ENCODE measurements at regions not wholly inside any gene's neighbourhood (a gene's known extent, or its start where the extent isn't known, plus 50 kb on each side); places are given as distances from the start of the nearest gene placed in this dataset.

DNA sequence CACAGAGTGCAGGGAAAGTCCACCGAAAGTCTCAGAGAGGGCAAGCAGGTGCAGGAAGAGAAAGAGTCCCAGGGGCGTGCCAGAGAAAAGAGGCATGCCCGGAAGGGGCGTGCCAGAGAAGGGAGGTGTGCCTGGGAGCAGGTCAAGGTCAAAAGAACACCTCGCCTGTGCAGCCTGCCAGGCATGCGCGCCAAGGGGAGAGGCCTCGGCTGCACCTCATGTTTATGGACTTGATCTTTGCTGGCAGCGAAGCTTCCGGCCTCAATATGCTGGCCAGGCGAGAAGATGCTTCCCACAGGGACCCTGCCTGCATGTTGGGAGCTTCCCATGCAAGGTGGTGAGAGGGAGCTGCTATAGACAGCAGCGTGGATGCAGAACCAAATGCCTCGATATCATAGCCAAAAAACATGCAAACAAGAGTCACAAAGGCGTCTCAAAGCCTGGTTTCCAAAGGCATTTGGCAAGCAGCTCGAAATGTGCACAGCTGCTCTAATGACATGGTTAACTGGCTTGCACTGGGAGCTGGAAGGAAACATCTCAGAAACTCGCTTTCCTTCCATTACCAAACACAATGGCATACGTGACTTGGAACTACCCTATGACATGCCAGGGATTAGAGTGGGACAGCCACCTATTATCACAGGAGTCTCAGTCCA is 192.5 kb upstream of the PPP2R2D start:
- TF ChIP-seq, protein P1, sequence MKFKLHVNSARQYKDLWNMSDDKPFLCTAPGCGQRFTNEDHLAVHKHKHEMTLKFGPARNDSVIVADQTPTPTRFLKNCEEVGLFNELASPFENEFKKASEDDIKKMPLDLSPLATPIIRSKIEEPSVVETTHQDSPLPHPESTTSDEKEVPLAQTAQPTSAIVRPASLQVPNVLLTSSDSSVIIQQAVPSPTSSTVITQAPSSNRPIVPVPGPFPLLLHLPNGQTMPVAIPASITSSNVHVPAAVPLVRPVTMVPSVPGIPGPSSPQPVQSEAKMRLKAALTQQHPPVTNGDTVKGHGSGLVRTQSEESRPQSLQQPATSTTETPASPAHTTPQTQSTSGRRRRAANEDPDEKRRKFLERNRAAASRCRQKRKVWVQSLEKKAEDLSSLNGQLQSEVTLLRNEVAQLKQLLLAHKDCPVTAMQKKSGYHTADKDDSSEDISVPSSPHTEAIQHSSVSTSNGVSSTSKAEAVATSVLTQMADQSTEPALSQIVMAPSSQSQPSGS (IDR thresholded peaks at IDR 0.05; ENCODE audit: low read length), result no peak
- TF ChIP-seq RAD51 (IDR thresholded peaks at IDR 0.05), result no peak
- TF ChIP-seq, protein P2, sequence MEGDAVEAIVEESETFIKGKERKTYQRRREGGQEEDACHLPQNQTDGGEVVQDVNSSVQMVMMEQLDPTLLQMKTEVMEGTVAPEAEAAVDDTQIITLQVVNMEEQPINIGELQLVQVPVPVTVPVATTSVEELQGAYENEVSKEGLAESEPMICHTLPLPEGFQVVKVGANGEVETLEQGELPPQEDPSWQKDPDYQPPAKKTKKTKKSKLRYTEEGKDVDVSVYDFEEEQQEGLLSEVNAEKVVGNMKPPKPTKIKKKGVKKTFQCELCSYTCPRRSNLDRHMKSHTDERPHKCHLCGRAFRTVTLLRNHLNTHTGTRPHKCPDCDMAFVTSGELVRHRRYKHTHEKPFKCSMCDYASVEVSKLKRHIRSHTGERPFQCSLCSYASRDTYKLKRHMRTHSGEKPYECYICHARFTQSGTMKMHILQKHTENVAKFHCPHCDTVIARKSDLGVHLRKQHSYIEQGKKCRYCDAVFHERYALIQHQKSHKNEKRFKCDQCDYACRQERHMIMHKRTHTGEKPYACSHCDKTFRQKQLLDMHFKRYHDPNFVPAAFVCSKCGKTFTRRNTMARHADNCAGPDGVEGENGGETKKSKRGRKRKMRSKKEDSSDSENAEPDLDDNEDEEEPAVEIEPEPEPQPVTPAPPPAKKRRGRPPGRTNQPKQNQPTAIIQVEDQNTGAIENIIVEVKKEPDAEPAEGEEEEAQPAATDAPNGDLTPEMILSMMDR (IDR thresholded peaks at IDR 0.05 in 2 of 3, conservative IDR thresholded peaks at IDR 0.05 in 1 of 3; ENCODE audit: control insufficient read depth in 2 of 3, extremely low read depth in 1 of 3, insufficient read depth in 1 of 3, low read depth in 3 of 3, low read length in 3 of 3), result no peak
- TF ChIP-seq NFYB (IDR thresholded peaks at IDR 0.05; ENCODE audit: insufficient read depth, low read depth, low read length), result no peak
- no peak for TF ChIP-seq POLR2A (IDR thresholded peaks at IDR 0.05; ENCODE audit: low read depth, low read length)
- TF ChIP-seq, protein P3, sequence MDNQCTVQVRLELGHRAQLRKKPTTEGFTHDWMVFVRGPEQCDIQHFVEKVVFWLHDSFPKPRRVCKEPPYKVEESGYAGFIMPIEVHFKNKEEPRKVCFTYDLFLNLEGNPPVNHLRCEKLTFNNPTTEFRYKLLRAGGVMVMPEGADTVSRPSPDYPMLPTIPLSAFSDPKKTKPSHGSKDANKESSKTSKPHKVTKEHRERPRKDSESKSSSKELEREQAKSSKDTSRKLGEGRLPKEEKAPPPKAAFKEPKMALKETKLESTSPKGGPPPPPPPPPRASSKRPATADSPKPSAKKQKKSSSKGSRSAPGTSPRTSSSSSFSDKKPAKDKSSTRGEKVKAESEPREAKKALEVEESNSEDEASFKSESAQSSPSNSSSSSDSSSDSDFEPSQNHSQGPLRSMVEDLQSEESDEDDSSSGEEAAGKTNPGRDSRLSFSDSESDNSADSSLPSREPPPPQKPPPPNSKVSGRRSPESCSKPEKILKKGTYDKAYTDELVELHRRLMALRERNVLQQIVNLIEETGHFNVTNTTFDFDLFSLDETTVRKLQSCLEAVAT (IDR thresholded peaks at IDR 0.05), result no peak
- TF ChIP-seq FOXM1 (IDR thresholded peaks at IDR 0.05; ENCODE audit: low read depth, low read length), result no peak
- no peak for TF ChIP-seq NFIC (IDR thresholded peaks at IDR 0.05; ENCODE audit: low read depth, low read length)
- TF ChIP-seq, protein P4, sequence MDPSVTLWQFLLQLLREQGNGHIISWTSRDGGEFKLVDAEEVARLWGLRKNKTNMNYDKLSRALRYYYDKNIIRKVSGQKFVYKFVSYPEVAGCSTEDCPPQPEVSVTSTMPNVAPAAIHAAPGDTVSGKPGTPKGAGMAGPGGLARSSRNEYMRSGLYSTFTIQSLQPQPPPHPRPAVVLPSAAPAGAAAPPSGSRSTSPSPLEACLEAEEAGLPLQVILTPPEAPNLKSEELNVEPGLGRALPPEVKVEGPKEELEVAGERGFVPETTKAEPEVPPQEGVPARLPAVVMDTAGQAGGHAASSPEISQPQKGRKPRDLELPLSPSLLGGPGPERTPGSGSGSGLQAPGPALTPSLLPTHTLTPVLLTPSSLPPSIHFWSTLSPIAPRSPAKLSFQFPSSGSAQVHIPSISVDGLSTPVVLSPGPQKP (IDR thresholded peaks at IDR 0.05; ENCODE audit: low read depth, low read length), result no peak
- no peak for TF ChIP-seq EGR1 (IDR thresholded peaks at IDR 0.05; ENCODE audit: borderline replicate concordance in 1 of 2, low read depth in 2 of 2, low read length in 2 of 2)
